MCF 10A (cell line): ENCODE measurements at regions not wholly inside any gene's neighbourhood (a gene's known extent, or its start where the extent isn't known, plus 50 kb on each side); places are given as distances from the start of the nearest gene placed in this dataset.

ENCODE experiments used
- BruUV-seq: library from RNA; stranded (reverse); fragments of 400-500 nt; replicated peaks from 2 replicates; lab custom pipeline; 2021; lab: Mats Ljungman, UMichigan
- CTCF ChIA-PET: fragments of 300-600 bp; sonication (Branson Sonifier 250); formaldehyde crosslinking; extraction: SDS; loops from one replicate; lab custom pipeline; 2021; ENCODE audit warnings: antibody characterized with exemption, inconsistent platforms; lab: Yijun Ruan, JAX
- POLR2A ChIA-PET: fragments of 300-600, 350-650 bp; sonication (Branson Sonifier 250); formaldehyde crosslinking; extraction: SDS; loops from one replicate; lab custom pipeline; 2020; ENCODE audit warnings: antibody characterized with exemption, inconsistent platforms; lab: Yijun Ruan, JAX
- DNase-seq: peaks from one replicate; pipeline ENCODE4 v3.0.0-alpha.2; 2018; ENCODE audit not compliant: unreplicated experiment
- H3K27ac Mint-ChIP-seq: one replicate; pipeline ENCODE4 v1.8.0; 2022; ENCODE audit warnings: mild to moderate bottlenecking, low read depth, mixed read lengths; ENCODE audit not compliant: unreplicated experiment
- H3K27me3 Mint-ChIP-seq: one replicate; pipeline ENCODE4 v1.8.0; 2022; ENCODE audit warnings: mixed read lengths; ENCODE audit not compliant: insufficient read depth, unreplicated experiment
- H3K36me3 Mint-ChIP-seq: one replicate; pipeline ENCODE4 v1.8.0; 2022; ENCODE audit warnings: mild to moderate bottlenecking, moderate library complexity, mixed read lengths; ENCODE audit not compliant: insufficient read depth, unreplicated experiment
- H3K4me1 Mint-ChIP-seq: one replicate; pipeline ENCODE4 v1.8.0; 2022; ENCODE audit warnings: mixed read lengths; ENCODE audit not compliant: insufficient read depth, unreplicated experiment
- H3K4me3 Mint-ChIP-seq: one replicate; pipeline ENCODE4 v1.8.0; 2022; ENCODE audit warnings: mild to moderate bottlenecking, moderate library complexity, mixed read lengths; ENCODE audit not compliant: unreplicated experiment
- H3K9me3 Mint-ChIP-seq: one replicate; pipeline ENCODE4 v1.8.0; 2022; ENCODE audit warnings: mixed read lengths; ENCODE audit not compliant: unreplicated experiment
- CTCF ChIP-seq: fragments of 200-600 bp; IDR thresholded peaks from one replicate; pipeline ENCODE4 v1.8.0; 2022; ENCODE audit warnings: antibody characterized with exemption, mild to moderate bottlenecking; ENCODE audit not compliant: unreplicated experiment
- intact Hi-C: fragments of 100-400 bp; cut with micrococcal nuclease; formaldehyde crosslinking; loops from 2 replicates; pipeline ENCODE4 v1.14.1; 2022

GRCh38 chr3:135837977-135838631, 127.4 kb upstream of the PPP2R3A start:
- no peak overlapping the region for H3K4me3 Mint-ChIP-seq
- no TSS peak for BruUV-seq
- H3K27me3 Mint-ChIP-seq = peaks cover 11% of the 10 kb centered on the region
- no peaks in the 10 kb centered on the region for H3K9me3 Mint-ChIP-seq
- CTCF ChIA-PET = interaction anchor here (0.6 kb wide), 1 partner anchor 91 kb away, joined by 3 read pairs; no protein-coding TSS in a partner anchor
- no peaks in the 10 kb centered on the region for H3K36me3 Mint-ChIP-seq
- intact Hi-C loops = no loop called here
- no peak for TF ChIP-seq CTCF
- no peak for DNase-seq
- H3K4me1 Mint-ChIP-seq = no peaks in the 10 kb centered on the region
- no peak overlapping the region for H3K27ac Mint-ChIP-seq
- POLR2A ChIA-PET = interaction anchor here (0.7 kb wide), 1 partner anchor 189 kb away, joined by 3 read pairs; no protein-coding TSS in a partner anchor

GRCh38 chr3:135840436-135840835, 125.1 kb upstream of the PPP2R3A start:
- DNase-seq = no peak
- H3K27me3 Mint-ChIP-seq = peaks cover 10% of the 10 kb centered on the region
- ChIA-PET CTCF (no interaction called here), POLR2A (no interaction called here)
- intact Hi-C loops = no loop called here
- H3K9me3 Mint-ChIP-seq = no peaks in the 10 kb centered on the region
- BruUV-seq = no TSS peak
- no peaks in the 10 kb centered on the region for H3K36me3 Mint-ChIP-seq
- H3K27ac Mint-ChIP-seq = no peak overlapping the region
- H3K4me1 Mint-ChIP-seq = no peaks in the 10 kb centered on the region
- no peak for TF ChIP-seq CTCF
- H3K4me3 Mint-ChIP-seq = no peak overlapping the region

GRCh38 chr3:135844386-135844785, 121.1 kb upstream of the PPP2R3A start:
- H3K27ac Mint-ChIP-seq = no peak overlapping the region
- peaks cover 8% of the 10 kb centered on the region for H3K9me3 Mint-ChIP-seq
- CTCF ChIA-PET = no interaction called here
- POLR2A ChIA-PET = no interaction called here
- no peaks in the 10 kb centered on the region for H3K36me3 Mint-ChIP-seq
- no TSS peak for BruUV-seq
- H3K4me1 Mint-ChIP-seq = no peaks in the 10 kb centered on the region
- no peak overlapping the region for H3K4me3 Mint-ChIP-seq
- DNase-seq = no peak
- no peak for TF ChIP-seq CTCF
- peaks cover 34% of the 10 kb centered on the region for H3K27me3 Mint-ChIP-seq
- intact Hi-C loops = no loop called here

- H3K4me1 Mint-ChIP-seq = no peaks in the 10 kb centered on the region
- peaks cover 39% of the 10 kb centered on the region for H3K27me3 Mint-ChIP-seq
- CTCF ChIA-PET = no interaction called here
- H3K9me3 Mint-ChIP-seq = peaks cover 8% of the 10 kb centered on the region
- intact Hi-C loops = no loop called here
- H3K4me3 Mint-ChIP-seq = no peak overlapping the region
- no peak overlapping the region for H3K27ac Mint-ChIP-seq
- POLR2A ChIA-PET = no interaction called here
- no peak for DNase-seq
- BruUV-seq = no TSS peak
- no peak for TF ChIP-seq CTCF
- H3K36me3 Mint-ChIP-seq = no peaks in the 10 kb centered on the region
Observed at GRCh38 chr3:135848051-135848450, 117.5 kb upstream of the PPP2R3A start.
